Astrocyte (in vitro differentiated cells and primary cell): ENCODE measurements at regions not wholly inside any gene's neighbourhood (a gene's known extent, or its start where the extent isn't known, plus 50 kb on each side); places are given as distances from the start of the nearest gene placed in this dataset.

ENCODE experiments used
- DNase-seq: peaks from one replicate; pipeline ENCODE4 v3.0.0-alpha.2; 2010; ENCODE audit warnings: low read depth
- FAIRE-seq: peaks from 2 replicates; lab custom pipeline; 2011; peaks lifted over from hg19 to GRCh38; lab: Jason Lieb, UNC
- H2AFZ ChIP-seq: 2 replicates; pipeline ENCODE4 v1.6.0; 2012; ENCODE audit warnings: low read depth, low read length, inconsistent platforms
- H3K27ac ChIP-seq: 2 replicates; pipeline ENCODE4 v1.5.1; 2011; ENCODE audit warnings: low read depth, low read length, inconsistent platforms
- H3K27me3 ChIP-seq: 2 replicates; pipeline ENCODE4 v1.6.0; 2011; ENCODE audit warnings: low read length, inconsistent platforms; ENCODE audit not compliant: insufficient read depth
- H3K36me3 ChIP-seq: 2 replicates; pipeline ENCODE4 v1.5.1; 2011; ENCODE audit warnings: low read length, inconsistent platforms; ENCODE audit not compliant: insufficient read depth
- H3K4me1 ChIP-seq: 2 replicates; pipeline ENCODE4 v1.5.1; 2011; ENCODE audit warnings: low read length, inconsistent platforms; ENCODE audit not compliant: insufficient read depth
- H3K4me2 ChIP-seq: 2 replicates; pipeline ENCODE4 v1.6.0; 2012; ENCODE audit warnings: low read length, inconsistent platforms
- H3K4me3 ChIP-seq: 2 replicates; pipeline ENCODE4 v1.5.1; 2011; ENCODE audit warnings: low read depth, mild to moderate bottlenecking, low read length, inconsistent platforms; ENCODE audit not compliant: insufficient read depth
- H3K79me2 ChIP-seq: 2 replicates; pipeline ENCODE4 v1.6.0; 2012; ENCODE audit warnings: mild to moderate bottlenecking, low read length, inconsistent platforms; ENCODE audit not compliant: insufficient read depth
- H3K9ac ChIP-seq: 2 replicates; pipeline ENCODE4 v1.6.0; 2012; ENCODE audit warnings: mild to moderate bottlenecking, low read length, inconsistent platforms
- H3K9me3 ChIP-seq: 2 replicates; pipeline ENCODE4 v1.5.1; 2012; ENCODE audit warnings: low read depth, mild to moderate bottlenecking, low read length, inconsistent platforms; ENCODE audit not compliant: insufficient read depth
- H4K20me1 ChIP-seq: 2 replicates; pipeline ENCODE4 v1.6.0; 2012; ENCODE audit warnings: low read length, inconsistent platforms; ENCODE audit not compliant: insufficient read depth
- H3K27ac Mint-ChIP-seq: one replicate; pipeline ENCODE4 v1.8.0; 2021; ENCODE audit warnings: mild to moderate bottlenecking, mixed read lengths; ENCODE audit not compliant: unreplicated experiment
- H3K27me3 Mint-ChIP-seq: one replicate; pipeline ENCODE4 v1.8.0; 2021; ENCODE audit warnings: low read depth, mixed read lengths; ENCODE audit not compliant: unreplicated experiment
- H3K36me3 Mint-ChIP-seq: one replicate; pipeline ENCODE4 v1.8.0; 2021; ENCODE audit warnings: low read depth, mixed read lengths; ENCODE audit not compliant: unreplicated experiment
- H3K4me1 Mint-ChIP-seq: one replicate; pipeline ENCODE4 v1.8.0; 2021; ENCODE audit warnings: low read depth, mixed read lengths; ENCODE audit not compliant: unreplicated experiment
- H3K4me3 Mint-ChIP-seq: one replicate; pipeline ENCODE4 v1.8.0; 2021; ENCODE audit warnings: mild to moderate bottlenecking, moderate library complexity, mixed read lengths; ENCODE audit not compliant: unreplicated experiment
- H3K9me3 Mint-ChIP-seq: one replicate; pipeline ENCODE4 v1.8.0; 2021; ENCODE audit warnings: mild to moderate bottlenecking, mixed read lengths; ENCODE audit not compliant: unreplicated experiment
- CTCF ChIP-seq: IDR thresholded peaks from 2 replicates; pipeline ENCODE4 v1.5.1; 2011; ENCODE audit warnings: low read depth, mild to moderate bottlenecking, inconsistent platforms, low read length, moderate library complexity; ENCODE audit not compliant: insufficient read depth
- EZH2 ChIP-seq: IDR thresholded peaks from 2 replicates; pipeline ENCODE4 v1.6.1; 2012; ENCODE audit warnings: mild to moderate bottlenecking, low read length, inconsistent platforms; ENCODE audit not compliant: insufficient read depth

- no peaks in the 10 kb centered on the region for H4K20me1 ChIP-seq
- Mint-ChIP-seq H3K4me3 (no peak overlapping the region), H3K27me3 (no peaks in the 10 kb centered on the region), H3K9me3 (no peaks in the 10 kb centered on the region), H3K27ac (no peak overlapping the region), H3K36me3 (no peaks in the 10 kb centered on the region), H3K4me1 (peaks cover 13% of the 10 kb centered on the region)
- no peak overlapping the region for H2AFZ ChIP-seq
- FAIRE-seq (no peak), DNase-seq (peak; percentile 12)
- no peak overlapping the region for H3K4me3 ChIP-seq
- no peaks in the 10 kb centered on the region for H3K27me3 ChIP-seq
- no peak overlapping the region for H3K4me2 ChIP-seq
- H3K9me3 ChIP-seq, result no peaks in the 10 kb centered on the region
- no peak overlapping the region for H3K27ac ChIP-seq
- H3K4me1 ChIP-seq, result no peaks in the 10 kb centered on the region
- no peaks in the 10 kb centered on the region for H3K79me2 ChIP-seq
- TF ChIP-seq EZH2, result no peak
- no peak for TF ChIP-seq CTCF
- no peak overlapping the region for H3K9ac ChIP-seq
- H3K36me3 ChIP-seq, result no peaks in the 10 kb centered on the region
These were observed 87.5 kb upstream of the PTPRD start for GRCh38 chr9:10700291-10700690.

- Histone ChIP-seq H4K20me1 (no peaks in the 10 kb centered on the region), H2AFZ (no peak overlapping the region), H3K79me2 (no peaks in the 10 kb centered on the region), H3K4me1 (no peaks in the 10 kb centered on the region), H3K4me2 (no peak overlapping the region), H3K27ac (no peak overlapping the region), H3K9me3 (no peaks in the 10 kb centered on the region), H3K36me3 (no peaks in the 10 kb centered on the region), H3K9ac (no peak overlapping the region), H3K27me3 (no peaks in the 10 kb centered on the region), H3K4me3 (no peak overlapping the region)
- DNase-seq (no peak), FAIRE-seq (no peak)
- Mint-ChIP-seq H3K4me1 (peaks cover 13% of the 10 kb centered on the region), H3K27me3 (no peaks in the 10 kb centered on the region), H3K4me3 (no peak overlapping the region), H3K36me3 (no peaks in the 10 kb centered on the region), H3K27ac (no peak overlapping the region), H3K9me3 (no peaks in the 10 kb centered on the region)
- no peak for TF ChIP-seq CTCF
- no peak for TF ChIP-seq EZH2
These were observed 88.1 kb upstream of the PTPRD start for GRCh38 chr9:10700915-10701314.

GRCh38 chr9:10701906-10702305 lies 89.1 kb upstream of the PTPRD start:
- H2AFZ ChIP-seq, result no peak overlapping the region
- no peaks in the 10 kb centered on the region for H3K79me2 ChIP-seq
- no peaks in the 10 kb centered on the region for H3K4me1 ChIP-seq
- no peaks in the 10 kb centered on the region for H3K27me3 ChIP-seq
- no peak overlapping the region for H3K27ac ChIP-seq
- Mint-ChIP-seq H3K4me3 (no peak overlapping the region), H3K36me3 (no peaks in the 10 kb centered on the region), H3K4me1 (peaks cover 13% of the 10 kb centered on the region), H3K27ac (no peak overlapping the region), H3K9me3 (no peaks in the 10 kb centered on the region), H3K27me3 (no peaks in the 10 kb centered on the region)
- no peak overlapping the region for H3K4me3 ChIP-seq
- no peaks in the 10 kb centered on the region for H3K36me3 ChIP-seq
- DNase-seq (no peak), FAIRE-seq (no peak)
- H3K4me2 ChIP-seq, result no peak overlapping the region
- TF ChIP-seq EZH2, result no peak
- no peak for TF ChIP-seq CTCF
- H3K9me3 ChIP-seq, result no peaks in the 10 kb centered on the region
- H3K9ac ChIP-seq, result no peak overlapping the region
- no peaks in the 10 kb centered on the region for H4K20me1 ChIP-seq
